ENCODE measurements at regions not wholly inside any gene's neighbourhood (a gene's known extent, or its start where the extent isn't known, plus 50 kb on each side); places are given as distances from the start of the nearest gene placed in this dataset.

GRCh38 chr9:25904701-25905100 is 226.5 kb upstream of the TUSC1 start:
- no peak for TF ChIP-seq CTCF (IDR thresholded peaks at IDR 0.05)
- TF ChIP-seq POLR2A (IDR thresholded peaks at IDR 0.05): no peak

All from body of pancreas (tissue), 4 donors.